Type B pancreatic cell (in vitro differentiated cells): ENCODE measurements at regions not wholly inside any gene's neighbourhood (a gene's known extent, or its start where the extent isn't known, plus 50 kb on each side); places are given as distances from the start of the nearest gene placed in this dataset.

Source experiments
- DNase-seq: peaks from one replicate; pipeline ENCODE4 v3.0.0; 2021; ENCODE audit warnings: mixed read lengths; ENCODE audit not compliant: unreplicated experiment; ENCODE audit errors: extremely low spot score
- H3K27ac Mint-ChIP-seq: 2 replicates; pipeline ENCODE4 v1.8.0; 2021; ENCODE audit warnings: mild to moderate bottlenecking, mixed read lengths
- H3K27me3 Mint-ChIP-seq: 2 replicates; pipeline ENCODE4 v1.8.0; 2021; ENCODE audit warnings: mixed read lengths
- H3K36me3 Mint-ChIP-seq: 2 replicates; pipeline ENCODE4 v1.8.0; 2021; ENCODE audit warnings: mixed read lengths
- H3K4me1 Mint-ChIP-seq: one replicate; pipeline ENCODE4 v1.8.0; 2021; ENCODE audit warnings: mixed read lengths; ENCODE audit not compliant: unreplicated experiment
- H3K4me3 Mint-ChIP-seq: 2 replicates; pipeline ENCODE4 v1.8.0; 2021; ENCODE audit warnings: mild to moderate bottlenecking, mixed read lengths
- H3K9me3 Mint-ChIP-seq: 2 replicates; pipeline ENCODE4 v1.8.0; 2021; ENCODE audit warnings: mixed read lengths
- TF ChIP-seq, protein P1 (sequence below): fragments of 200-600 bp; sonication (generic); conservative IDR thresholded peaks from 2 replicates; pipeline ENCODE4 v1.5.0; 2021; ENCODE audit warnings: antibody characterized with exemption, mild to moderate bottlenecking

DNA sequence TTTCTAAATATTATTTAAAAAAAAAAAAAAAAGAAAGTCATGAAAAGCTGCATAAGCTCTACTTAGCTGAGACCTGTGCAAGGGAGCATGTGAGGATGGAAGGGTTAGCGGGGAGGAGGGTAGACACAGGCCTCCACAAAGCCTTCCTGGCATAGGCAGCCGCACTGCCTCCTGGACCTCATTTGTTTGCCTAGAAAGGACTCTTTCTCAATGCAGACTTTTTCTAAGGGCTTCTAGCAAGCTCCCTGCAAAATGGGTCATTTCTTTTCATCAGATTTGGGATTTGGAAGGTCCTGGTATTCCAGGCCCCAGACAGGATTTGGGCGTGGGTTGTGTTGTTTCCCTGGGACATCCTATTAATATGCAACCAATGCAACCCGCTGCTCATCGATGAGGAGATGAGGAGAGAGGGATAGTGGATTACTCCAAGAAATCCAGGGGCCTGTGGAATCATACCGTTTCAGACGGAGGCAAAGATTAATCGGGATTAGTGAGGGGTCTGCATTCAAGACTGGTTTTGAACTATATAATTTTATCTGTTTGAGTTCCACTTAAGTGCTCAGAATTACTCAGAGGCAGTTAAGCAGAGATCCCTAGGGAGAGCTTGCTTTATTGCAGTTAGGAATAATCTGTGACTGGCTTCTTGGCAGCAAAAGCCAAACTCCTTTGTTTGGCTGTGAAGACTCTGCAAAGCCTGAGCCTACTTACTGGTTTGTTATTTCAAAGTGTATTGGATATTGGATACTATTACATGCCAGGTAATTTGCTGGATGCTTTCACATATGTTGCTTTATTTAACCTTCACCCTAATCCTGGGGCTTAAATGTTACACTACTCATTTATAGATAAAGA lies 106.9 kb upstream of the NAV2 start:
- peaks cover 5% of the 10 kb centered on the region for H3K9me3 Mint-ChIP-seq
- H3K4me3 Mint-ChIP-seq = no peak overlapping the region
- TF ChIP-seq, protein P1, sequence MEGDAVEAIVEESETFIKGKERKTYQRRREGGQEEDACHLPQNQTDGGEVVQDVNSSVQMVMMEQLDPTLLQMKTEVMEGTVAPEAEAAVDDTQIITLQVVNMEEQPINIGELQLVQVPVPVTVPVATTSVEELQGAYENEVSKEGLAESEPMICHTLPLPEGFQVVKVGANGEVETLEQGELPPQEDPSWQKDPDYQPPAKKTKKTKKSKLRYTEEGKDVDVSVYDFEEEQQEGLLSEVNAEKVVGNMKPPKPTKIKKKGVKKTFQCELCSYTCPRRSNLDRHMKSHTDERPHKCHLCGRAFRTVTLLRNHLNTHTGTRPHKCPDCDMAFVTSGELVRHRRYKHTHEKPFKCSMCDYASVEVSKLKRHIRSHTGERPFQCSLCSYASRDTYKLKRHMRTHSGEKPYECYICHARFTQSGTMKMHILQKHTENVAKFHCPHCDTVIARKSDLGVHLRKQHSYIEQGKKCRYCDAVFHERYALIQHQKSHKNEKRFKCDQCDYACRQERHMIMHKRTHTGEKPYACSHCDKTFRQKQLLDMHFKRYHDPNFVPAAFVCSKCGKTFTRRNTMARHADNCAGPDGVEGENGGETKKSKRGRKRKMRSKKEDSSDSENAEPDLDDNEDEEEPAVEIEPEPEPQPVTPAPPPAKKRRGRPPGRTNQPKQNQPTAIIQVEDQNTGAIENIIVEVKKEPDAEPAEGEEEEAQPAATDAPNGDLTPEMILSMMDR = no peak
- peaks cover 11% of the 10 kb centered on the region for H3K27me3 Mint-ChIP-seq
- no peak overlapping the region for H3K27ac Mint-ChIP-seq
- H3K36me3 Mint-ChIP-seq = peaks cover 7% of the 10 kb centered on the region
- peaks cover 17% of the 10 kb centered on the region for H3K4me1 Mint-ChIP-seq
- DNase-seq = no peak

DNA sequence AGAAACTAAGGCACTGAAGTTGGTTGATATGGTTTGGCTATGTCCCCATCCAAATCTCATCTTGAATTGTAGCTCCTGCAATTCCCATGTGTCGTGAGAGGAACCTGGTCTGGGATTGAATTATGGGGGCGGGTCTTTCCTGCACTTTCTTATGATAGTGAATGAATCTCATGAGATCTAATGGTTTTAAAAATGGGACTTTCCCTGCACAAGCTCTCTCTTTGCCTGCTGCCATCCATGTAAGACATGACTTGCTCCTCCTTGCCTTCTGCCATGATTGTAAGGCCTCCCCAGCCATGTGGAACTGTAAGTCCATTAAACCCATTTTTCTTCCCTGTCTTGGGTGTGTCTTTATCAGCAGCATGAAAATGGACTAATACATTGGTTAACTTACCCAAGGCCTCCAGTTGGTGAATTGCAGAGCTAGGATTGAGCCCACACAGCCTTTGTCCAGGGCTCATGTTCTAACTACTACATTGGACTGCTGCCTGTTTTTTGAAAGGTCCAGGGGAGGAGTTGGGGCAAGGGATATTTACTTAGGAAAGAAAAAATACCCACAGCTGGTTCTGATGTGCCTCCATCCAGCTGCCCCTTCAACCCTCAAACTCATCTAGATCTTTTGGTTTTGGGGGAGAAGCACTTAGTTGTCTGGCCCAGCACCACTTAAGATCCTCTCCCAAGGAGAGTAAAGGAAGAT lies 107.8 kb upstream of the NAV2 start:
- Mint-ChIP-seq H3K4me1 (peaks cover 17% of the 10 kb centered on the region), H3K27ac (no peak overlapping the region), H3K36me3 (peaks cover 3% of the 10 kb centered on the region), H3K4me3 (no peak overlapping the region), H3K27me3 (peaks cover 8% of the 10 kb centered on the region), H3K9me3 (no peaks in the 10 kb centered on the region)
- DNase-seq = no peak
- TF ChIP-seq, protein P1 = no peak

DNA sequence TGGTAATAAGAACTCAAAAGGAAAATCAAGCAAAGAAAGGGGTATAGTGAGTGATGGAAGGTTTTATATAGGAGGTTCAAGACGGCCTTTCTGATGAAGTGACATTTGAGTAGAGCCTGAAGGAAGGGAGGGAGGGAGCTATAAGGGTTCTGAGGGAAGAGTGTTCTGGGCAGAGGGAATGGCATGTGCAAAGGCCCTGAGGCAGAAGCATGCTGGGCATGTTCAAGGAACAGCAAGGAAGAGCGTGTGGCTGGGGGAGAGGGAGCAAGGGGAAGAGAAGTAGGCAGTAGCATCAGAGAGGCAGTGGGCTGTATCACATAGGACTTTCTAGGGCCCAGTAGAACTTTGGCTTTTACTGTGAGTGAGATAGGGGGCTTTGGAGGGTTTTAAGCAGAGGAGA lies 108.9 kb upstream of the NAV2 start:
- TF ChIP-seq, protein P1 = no peak
- peaks cover 4% of the 10 kb centered on the region for H3K27me3 Mint-ChIP-seq
- H3K27ac Mint-ChIP-seq = no peak overlapping the region
- H3K36me3 Mint-ChIP-seq = peaks cover 3% of the 10 kb centered on the region
- H3K4me3 Mint-ChIP-seq = no peak overlapping the region
- H3K9me3 Mint-ChIP-seq = no peaks in the 10 kb centered on the region
- DNase-seq = no peak
- H3K4me1 Mint-ChIP-seq = peaks cover 27% of the 10 kb centered on the region

DNA sequence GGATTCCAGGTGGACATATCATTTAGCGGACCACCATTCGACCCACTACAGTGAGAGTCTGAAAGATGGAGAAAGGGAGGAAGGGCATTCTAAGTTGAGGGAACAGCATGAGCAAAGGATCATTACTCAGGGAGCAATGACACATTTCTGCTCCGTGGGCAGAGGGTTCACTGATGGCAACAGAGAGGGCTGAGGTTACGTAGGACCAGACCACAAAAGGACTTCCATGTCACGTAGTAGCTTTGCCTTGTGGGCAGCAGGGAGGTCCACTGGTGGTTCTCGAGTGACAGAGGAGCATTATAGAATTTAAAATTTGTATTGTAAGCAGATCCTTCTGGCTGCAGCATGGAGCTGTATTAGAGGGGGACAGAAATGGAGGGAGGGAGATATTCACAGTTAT lies 109.7 kb upstream of the NAV2 start:
- Mint-ChIP-seq H3K27me3 (no peaks in the 10 kb centered on the region), H3K27ac (no peak overlapping the region), H3K36me3 (peaks cover 3% of the 10 kb centered on the region), H3K4me3 (no peak overlapping the region), H3K4me1 (peaks cover 29% of the 10 kb centered on the region), H3K9me3 (no peaks in the 10 kb centered on the region)
- TF ChIP-seq, protein P1 = no peak
- no peak for DNase-seq

DNA sequence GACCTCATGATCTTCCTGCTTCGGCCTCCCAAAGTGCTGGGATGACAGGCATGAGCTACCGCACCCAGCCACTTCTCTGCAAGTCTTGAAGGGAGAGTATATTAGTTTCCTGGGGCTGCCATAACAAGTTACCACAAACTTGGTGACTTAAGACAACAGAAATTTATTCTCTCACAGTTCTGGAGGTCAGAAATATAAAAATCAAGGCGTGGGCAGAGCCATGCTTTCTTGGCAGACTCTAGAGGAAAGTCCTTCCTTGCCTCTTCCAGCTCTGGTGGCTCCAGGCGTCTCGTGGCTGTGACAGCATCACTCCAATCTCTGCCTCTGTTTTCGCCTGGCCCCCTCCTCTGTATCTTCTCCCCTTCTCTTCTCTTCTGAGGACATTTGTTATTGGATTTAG lies 110.2 kb upstream of the NAV2 start:
- peaks cover 26% of the 10 kb centered on the region for H3K4me1 Mint-ChIP-seq
- H3K4me3 Mint-ChIP-seq = no peak overlapping the region
- H3K9me3 Mint-ChIP-seq = no peaks in the 10 kb centered on the region

More for the DNA sequence above, 110.2 kb upstream of the NAV2 start:
- peaks cover 3% of the 10 kb centered on the region for H3K36me3 Mint-ChIP-seq
- no peaks in the 10 kb centered on the region for H3K27me3 Mint-ChIP-seq
- TF ChIP-seq, protein P1 = no peak
- no peak for DNase-seq
- no peak overlapping the region for H3K27ac Mint-ChIP-seq
